ENCODE measurements at regions not wholly inside any gene's neighbourhood (a gene's known extent, or its start where the extent isn't known, plus 50 kb on each side); places are given as distances from the start of the nearest gene placed in this dataset.

GRCh38 chr18:10310626-10311025, 143.8 kb upstream of the APCDD1 start:
- RAD21 ChIA-PET (ENCODE audit: low non-redundant PET in 1 of 2, low total read pairs in 2 of 2, uncharacterized antibody in 2 of 2, unreplicated experiment in 2 of 2): no interaction called here
- CTCF ChIA-PET: no interaction called here
- H3K9me3 ChIP-seq (ENCODE audit: control insufficient read depth in 1 of 2, insufficient read depth in 1 of 2, low read depth in 1 of 2, low read length in 2 of 2): no peaks in the 10 kb centered on the region
- BruUV-seq (replicated peaks): no TSS peak
- ATAC-seq (no peak), DNase-seq (ENCODE audit: low read depth, low spot score) (no peak)
- H3K4me2 ChIP-seq (ENCODE audit: low read length): no peak overlapping the region
- intact Hi-C loops (cut with micrococcal nuclease): no loop called here
- TF ChIP-seq TCF7L2 (IDR thresholded peaks at IDR 0.05; ENCODE audit: borderline replicate concordance, extremely low read depth, insufficient read depth, insufficient read length): no peak
- no peak for TF ChIP-seq SP1 (IDR thresholded peaks at IDR 0.05; ENCODE audit: low read depth)
- TF ChIP-seq SIN3A (IDR thresholded peaks at IDR 0.05; ENCODE audit: low read depth): no peak
- TF ChIP-seq POLR2AphosphoS5 (IDR thresholded peaks at IDR 0.05; ENCODE audit: low read depth, low read length): no peak
- no peaks in the 10 kb centered on the region for H3K79me2 ChIP-seq (ENCODE audit: insufficient read depth, low read length)
- no peak overlapping the region for H3K4me3 ChIP-seq (replicated peaks in 1 of 2; ENCODE audit: low read depth in 1 of 2, low read length in 2 of 2)
- no peak overlapping the region for H2AFZ ChIP-seq (ENCODE audit: low read depth, low read length, poor library complexity, severe bottlenecking)
- POLR2A ChIA-PET: interaction anchor here (0.6 kb wide), 1 partner anchor 128 kb away, joined by 4 read pairs; no protein-coding TSS in a partner anchor
- peaks cover 46% of the 10 kb centered on the region for H3K27me3 ChIP-seq (ENCODE audit: insufficient read depth, low read length)
- H3K4me1 ChIP-seq (ENCODE audit: control insufficient read depth in 1 of 2, insufficient read depth in 2 of 2, low read length in 2 of 2): no peaks in the 10 kb centered on the region
- H3K27ac ChIP-seq (ENCODE audit: low read depth, low read length): no peak overlapping the region
- H4K20me1 ChIP-seq (ENCODE audit: insufficient read depth): no peaks in the 10 kb centered on the region
- no peaks in the 10 kb centered on the region for H3K9me2 ChIP-seq (ENCODE audit: insufficient read depth)
- no peaks in the 10 kb centered on the region for H3K36me3 ChIP-seq (ENCODE audit: control insufficient read depth in 1 of 2, insufficient read depth in 2 of 2, low read length in 2 of 2)
- no peak overlapping the region for H3K9ac ChIP-seq (ENCODE audit: low read length)

DNA sequence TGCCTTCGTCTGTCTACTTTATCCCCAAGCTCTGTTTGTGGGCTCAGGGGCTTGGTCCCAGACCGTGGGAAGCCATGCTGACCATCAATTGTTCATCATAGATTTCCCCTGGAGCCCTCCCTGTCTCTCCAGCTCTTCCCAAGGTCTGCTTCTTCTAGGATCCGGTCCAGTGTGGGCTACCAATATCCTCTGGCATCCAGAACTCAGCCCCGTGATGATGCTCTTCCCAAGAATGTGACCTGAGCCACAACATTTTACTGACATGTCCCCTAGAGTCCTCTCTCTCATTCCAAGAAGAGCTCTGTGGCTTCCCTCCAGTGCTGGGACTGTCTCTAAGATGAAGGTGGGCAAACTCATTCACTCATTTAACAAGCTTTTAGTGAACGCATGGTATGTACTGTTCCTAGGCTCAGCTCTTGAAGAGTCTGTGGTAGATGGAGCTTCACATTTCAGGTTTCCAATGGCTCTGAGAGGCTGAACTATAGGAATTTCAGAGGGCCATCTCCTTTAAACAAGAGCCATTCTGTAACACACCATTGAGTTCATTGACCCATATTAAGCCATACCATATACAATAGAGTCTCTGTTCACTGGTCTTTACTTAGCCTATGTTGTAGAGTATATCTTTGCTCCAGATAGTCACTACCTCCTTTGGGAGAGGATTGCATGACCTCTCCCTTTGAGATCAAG, 142.0 kb upstream of the APCDD1 start:
- ATAC-seq: no peak
- H3K36me3 ChIP-seq (ENCODE audit: control insufficient read depth in 1 of 2, insufficient read depth in 2 of 2, low read length in 2 of 2): no peaks in the 10 kb centered on the region
- ChIA-PET RAD21 (ENCODE audit: low non-redundant PET in 1 of 2, low total read pairs in 2 of 2, uncharacterized antibody in 2 of 2, unreplicated experiment in 2 of 2) (no interaction called here), CTCF (no interaction called here), POLR2A (no interaction called here)
- H3K4me2 ChIP-seq (ENCODE audit: low read length): no peak overlapping the region
- peaks cover 45% of the 10 kb centered on the region for H3K27me3 ChIP-seq (ENCODE audit: insufficient read depth, low read length)
- H4K20me1 ChIP-seq (ENCODE audit: insufficient read depth): no peaks in the 10 kb centered on the region
- BruUV-seq (replicated peaks): no TSS peak
- H3K9me2 ChIP-seq (ENCODE audit: insufficient read depth): no peaks in the 10 kb centered on the region
- H3K79me2 ChIP-seq (ENCODE audit: insufficient read depth, low read length): no peaks in the 10 kb centered on the region
- DNase-seq (ENCODE audit: low read depth, low spot score): no peak
- intact Hi-C loops (cut with micrococcal nuclease): no loop called here
- H2AFZ ChIP-seq (ENCODE audit: low read depth, low read length, poor library complexity, severe bottlenecking): no peak overlapping the region
- TF ChIP-seq EZH2 (IDR thresholded peaks at IDR 0.05) (no peak), CEBPB (IDR thresholded peaks at IDR 0.05; ENCODE audit: low read depth) (no peak), EZH2phosphoT487 (IDR thresholded peaks at IDR 0.05; ENCODE audit: borderline replicate concordance) (no peak), SP1 (IDR thresholded peaks at IDR 0.05; ENCODE audit: low read depth) (no peak), ZBTB33 (IDR thresholded peaks at IDR 0.05; ENCODE audit: extremely low read depth, insufficient replicate concordance, low read length) (no peak), CBX3 (IDR thresholded peaks at IDR 0.05; ENCODE audit: low read depth) (no peak), EGR1 (IDR thresholded peaks at IDR 0.05; ENCODE audit: low read depth) (no peak), ZNF274 (IDR thresholded peaks at IDR 0.05; ENCODE audit: low read depth, low read length) (no peak), ZFX (IDR thresholded peaks at IDR 0.05) (no peak), POLR2AphosphoS5 (IDR thresholded peaks at IDR 0.05; ENCODE audit: low read depth, low read length) (no peak), SIN3A (IDR thresholded peaks at IDR 0.05; ENCODE audit: low read depth) (no peak), POLR2A (IDR thresholded peaks at IDR 0.05; ENCODE audit: borderline replicate concordance, extremely low read depth, insufficient read depth, insufficient read length) (no peak)
- TF ChIP-seq, protein P1, sequence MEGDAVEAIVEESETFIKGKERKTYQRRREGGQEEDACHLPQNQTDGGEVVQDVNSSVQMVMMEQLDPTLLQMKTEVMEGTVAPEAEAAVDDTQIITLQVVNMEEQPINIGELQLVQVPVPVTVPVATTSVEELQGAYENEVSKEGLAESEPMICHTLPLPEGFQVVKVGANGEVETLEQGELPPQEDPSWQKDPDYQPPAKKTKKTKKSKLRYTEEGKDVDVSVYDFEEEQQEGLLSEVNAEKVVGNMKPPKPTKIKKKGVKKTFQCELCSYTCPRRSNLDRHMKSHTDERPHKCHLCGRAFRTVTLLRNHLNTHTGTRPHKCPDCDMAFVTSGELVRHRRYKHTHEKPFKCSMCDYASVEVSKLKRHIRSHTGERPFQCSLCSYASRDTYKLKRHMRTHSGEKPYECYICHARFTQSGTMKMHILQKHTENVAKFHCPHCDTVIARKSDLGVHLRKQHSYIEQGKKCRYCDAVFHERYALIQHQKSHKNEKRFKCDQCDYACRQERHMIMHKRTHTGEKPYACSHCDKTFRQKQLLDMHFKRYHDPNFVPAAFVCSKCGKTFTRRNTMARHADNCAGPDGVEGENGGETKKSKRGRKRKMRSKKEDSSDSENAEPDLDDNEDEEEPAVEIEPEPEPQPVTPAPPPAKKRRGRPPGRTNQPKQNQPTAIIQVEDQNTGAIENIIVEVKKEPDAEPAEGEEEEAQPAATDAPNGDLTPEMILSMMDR (IDR thresholded peaks at IDR 0.05 in 2 of 3, conservative IDR thresholded peaks at IDR 0.05 in 1 of 3; ENCODE audit: borderline replicate concordance in 1 of 3, insufficient read depth in 1 of 3, low read depth in 2 of 3, low read length in 2 of 3): no peak
- no peak overlapping the region for H3K27ac ChIP-seq (ENCODE audit: low read depth, low read length)
- H3K9me3 ChIP-seq (ENCODE audit: control insufficient read depth in 1 of 2, insufficient read depth in 1 of 2, low read depth in 1 of 2, low read length in 2 of 2): no peaks in the 10 kb centered on the region
- no peak overlapping the region for H3K9ac ChIP-seq (ENCODE audit: low read length)
- H3K4me1 ChIP-seq (ENCODE audit: control insufficient read depth in 1 of 2, insufficient read depth in 2 of 2, low read length in 2 of 2): no peaks in the 10 kb centered on the region
- no peak overlapping the region for H3K4me3 ChIP-seq (replicated peaks in 1 of 2; ENCODE audit: low read depth in 1 of 2, low read length in 2 of 2)

All from HCT116 (cell line).